ENCODE measurements at regions not wholly inside any gene's neighbourhood (a gene's known extent, or its start where the extent isn't known, plus 50 kb on each side); places are given as distances from the start of the nearest gene placed in this dataset.
A peak's percentile ranks its signal among the peaks of the same experiment; 100 is the strongest.
"Not testable (repeated sequence)": the region's sequence is repeated elsewhere in the genome, so short reads cannot be mapped to it uniquely, and the experiment has no call there.

DNA sequence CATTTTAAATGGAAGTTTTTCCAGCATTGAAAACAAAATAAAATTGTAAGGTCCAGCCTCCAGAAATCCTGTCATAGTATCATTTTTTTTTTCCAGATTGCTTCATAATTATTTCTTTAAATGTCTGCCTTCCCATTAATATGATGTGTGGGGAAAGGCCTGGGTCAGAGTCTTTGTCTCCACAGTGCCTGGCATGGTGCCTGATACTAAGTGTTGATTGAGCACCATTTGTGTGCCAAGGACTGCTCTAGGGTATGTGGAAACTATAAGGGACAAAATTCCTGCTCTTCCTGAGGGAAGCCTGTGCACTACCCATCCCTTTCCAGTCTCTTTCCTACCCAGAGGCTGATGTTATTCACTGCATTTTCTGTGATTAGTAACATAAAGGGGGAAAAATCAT, 53.1 kb upstream of the BEND4 start:
- DNase-seq (ENCODE audit: low spot score), result no peak

DNA sequence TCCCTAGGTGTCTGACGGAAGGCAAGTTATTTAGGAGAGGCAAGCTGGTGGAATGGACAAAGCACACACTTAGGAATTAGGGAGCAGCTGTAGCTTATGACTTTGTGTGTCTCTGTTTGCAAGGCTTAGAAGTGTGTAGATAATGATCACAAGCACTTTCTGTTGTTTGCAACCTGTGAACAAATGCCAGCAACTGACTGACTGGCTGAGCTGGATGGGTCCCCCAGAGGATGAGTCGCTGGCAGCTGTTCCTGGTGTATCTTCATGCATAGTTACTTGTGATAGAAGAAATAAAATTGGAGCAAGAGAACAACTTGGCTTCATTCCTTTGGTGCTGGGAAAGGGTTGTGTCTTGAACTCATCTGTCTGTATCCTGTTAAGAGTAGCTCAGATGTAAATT, 64.2 kb upstream of the BEND4 start:
- DNase-seq (ENCODE audit: low spot score), result no peak

DNA sequence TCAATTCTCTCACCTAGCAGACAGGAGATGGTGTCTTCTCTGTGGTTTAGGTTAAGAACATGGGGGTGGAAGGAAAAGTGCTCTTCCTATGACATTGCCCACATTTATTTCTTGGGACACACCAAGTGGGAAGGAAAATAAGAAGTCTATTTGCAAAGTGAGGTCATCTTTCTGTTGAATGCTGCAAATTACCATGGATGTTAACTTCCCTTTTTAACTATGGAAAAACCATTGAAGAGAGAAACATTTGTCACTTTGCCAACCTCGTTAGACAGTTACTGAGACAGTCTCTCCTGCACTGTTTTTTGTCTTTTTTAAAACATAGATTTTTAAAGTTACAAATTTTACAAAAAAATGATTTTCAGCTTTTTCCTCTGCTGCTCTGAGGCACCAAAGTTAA, 72.8 kb upstream of the BEND4 start:
- no peak for DNase-seq (ENCODE audit: low spot score)

DNA sequence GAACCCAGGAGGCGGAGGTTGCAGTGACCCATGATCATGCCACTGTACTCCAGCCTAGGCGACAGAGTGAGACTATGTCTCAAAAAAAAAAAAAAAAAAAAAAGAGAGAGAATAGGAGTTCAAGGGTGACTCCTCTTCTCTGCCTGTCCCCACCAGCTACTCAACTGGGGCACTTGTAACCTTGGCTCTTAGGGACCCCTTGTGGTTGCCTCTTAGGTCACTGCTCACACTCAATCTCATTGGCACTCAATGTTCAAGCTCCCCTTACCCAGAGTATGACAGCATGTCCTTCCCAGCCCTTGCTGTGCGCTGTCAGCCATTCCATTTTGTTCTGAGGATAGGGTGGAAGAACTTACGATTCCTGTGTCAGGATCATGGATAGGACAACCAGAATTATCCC, 82.4 kb upstream of the BEND4 start:
- no peak for DNase-seq (ENCODE audit: low spot score)

DNA sequence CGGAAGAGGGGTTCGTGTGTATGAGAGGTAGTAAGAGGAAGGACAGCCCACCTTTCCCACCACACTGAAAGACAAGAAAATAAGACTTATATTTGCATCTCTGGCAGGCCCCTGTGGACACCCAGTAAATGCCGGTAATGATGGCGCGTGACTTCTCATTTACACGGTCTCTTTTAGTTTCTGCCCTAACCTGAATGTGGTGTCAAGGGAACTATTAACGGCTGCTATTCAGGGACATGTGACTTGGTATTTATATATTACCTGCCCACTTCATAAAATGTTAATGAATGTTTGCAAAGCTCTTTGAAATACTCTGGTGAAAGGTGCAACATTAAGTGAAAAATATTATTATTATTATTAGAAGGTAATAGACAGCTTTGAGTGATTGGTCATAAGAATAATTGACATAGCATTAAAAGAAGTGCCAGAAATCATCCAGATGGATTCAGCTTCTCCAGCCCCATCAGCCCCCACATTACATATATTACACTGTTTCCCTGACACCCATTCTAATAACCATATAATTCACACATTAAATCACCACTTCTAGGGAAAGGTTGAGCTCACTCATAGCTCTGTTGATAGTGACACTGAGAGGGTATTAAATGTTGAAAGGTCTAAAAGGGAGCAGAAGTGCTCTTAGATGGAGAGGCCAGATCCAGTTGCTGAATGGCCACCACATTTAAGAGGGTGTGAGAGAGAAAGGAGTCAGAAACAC, 83.0 kb upstream of the BEND4 start:
- DNase-seq (ENCODE audit: low spot score), result no peak

DNA sequence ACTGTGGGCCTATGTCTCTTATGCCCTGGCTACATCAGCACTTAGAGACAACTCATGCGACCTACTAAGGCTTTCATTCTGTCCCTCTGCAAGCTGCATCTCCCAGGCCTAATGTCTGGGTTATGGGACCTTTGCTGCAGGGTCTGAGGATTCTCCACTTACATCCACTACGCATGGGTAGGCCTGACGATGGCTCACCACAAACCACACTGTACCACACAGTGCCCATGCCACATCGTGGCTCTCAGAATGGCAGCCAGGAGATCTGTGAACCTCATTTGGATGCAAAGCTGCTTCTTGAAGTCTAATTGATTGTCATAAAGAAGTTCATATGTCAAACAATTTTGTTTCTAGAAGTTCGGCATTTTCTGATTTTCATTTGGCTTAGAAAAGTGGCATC, 84.6 kb upstream of the BEND4 start:
- no peak for DNase-seq (ENCODE audit: low spot score)

DNA sequence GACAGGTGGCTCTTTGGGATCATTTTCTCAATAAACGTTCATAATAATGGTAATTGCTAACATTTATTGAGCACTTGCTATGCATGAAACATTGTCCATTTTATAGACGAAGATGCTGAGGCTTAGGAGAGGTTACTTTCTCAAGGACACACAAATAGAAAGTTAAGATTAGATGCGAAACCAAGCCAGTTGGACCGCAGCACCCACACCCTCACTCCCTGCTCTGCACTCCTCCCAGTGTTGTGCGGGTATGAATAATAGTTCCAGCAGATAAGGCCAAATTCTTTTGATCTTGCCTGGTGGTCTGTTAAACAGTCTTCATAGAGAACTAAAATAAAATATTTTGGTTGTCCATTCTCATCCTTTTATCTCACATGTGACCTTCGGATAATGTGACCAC, 85.0 kb upstream of the BEND4 start:
- DNase-seq (ENCODE audit: low spot score), result no peak

DNA sequence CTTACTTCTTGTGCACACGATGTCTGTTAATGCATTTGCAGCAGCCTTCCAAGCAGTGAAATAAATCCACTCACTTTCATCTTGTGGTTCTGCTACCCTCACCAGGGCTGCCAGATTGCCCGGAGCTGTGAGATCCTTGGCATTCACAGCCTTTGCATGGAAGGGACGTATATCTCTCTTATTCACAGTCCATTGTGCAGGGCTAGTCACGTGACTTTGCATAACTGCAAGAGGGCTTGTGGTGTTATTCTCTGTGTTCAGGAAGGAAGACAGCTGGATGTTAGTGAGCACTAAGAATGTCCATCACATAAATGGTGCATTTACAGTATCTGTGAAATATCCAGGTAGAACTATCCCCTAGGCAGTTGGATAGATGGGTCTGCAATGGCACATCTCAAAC, 96.5 kb upstream of the BEND4 start:
- no peak for DNase-seq (ENCODE audit: low spot score)

DNA sequence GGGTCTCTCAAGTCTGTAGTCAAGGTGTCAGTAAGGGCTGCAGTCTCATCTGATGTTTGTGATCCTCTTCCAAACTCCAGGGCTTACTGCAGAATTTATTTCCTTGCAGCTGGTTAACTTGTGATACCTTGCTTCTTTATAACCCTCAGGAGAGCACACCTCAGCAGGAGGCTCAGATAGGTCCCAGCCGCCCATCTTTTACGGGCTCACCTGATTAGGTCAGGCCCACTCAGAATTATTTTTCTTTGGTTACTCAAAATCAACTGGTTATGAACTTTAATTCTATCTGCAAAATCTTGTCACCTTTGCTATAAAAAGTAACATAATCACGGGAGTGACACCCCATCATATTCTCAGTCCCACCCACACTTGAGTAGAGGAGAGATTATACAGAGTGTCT, 99.9 kb upstream of the BEND4 start:
- no peak for DNase-seq (ENCODE audit: low spot score)

DNA sequence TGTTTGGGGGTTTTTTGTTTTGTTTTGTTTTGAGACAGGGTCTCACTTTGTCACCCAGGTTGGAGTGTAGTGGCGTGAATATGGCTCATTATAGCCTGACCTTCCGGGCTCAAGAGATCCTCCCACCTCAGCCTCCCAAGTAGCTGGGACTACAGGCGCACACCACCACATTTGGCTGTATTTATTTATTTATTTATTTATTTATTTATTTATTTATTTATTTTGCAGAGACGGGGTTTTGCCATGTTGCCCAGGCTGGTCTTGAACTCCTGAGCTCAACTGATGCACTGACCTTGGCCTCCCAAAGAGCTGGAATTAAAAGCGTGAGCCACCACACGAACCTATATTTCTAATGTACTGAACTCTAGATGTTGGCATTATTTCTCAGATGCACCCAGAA, 105.2 kb upstream of the BEND4 start:
- DNase-seq (ENCODE audit: low spot score), result not testable (repeated sequence)

DNA sequence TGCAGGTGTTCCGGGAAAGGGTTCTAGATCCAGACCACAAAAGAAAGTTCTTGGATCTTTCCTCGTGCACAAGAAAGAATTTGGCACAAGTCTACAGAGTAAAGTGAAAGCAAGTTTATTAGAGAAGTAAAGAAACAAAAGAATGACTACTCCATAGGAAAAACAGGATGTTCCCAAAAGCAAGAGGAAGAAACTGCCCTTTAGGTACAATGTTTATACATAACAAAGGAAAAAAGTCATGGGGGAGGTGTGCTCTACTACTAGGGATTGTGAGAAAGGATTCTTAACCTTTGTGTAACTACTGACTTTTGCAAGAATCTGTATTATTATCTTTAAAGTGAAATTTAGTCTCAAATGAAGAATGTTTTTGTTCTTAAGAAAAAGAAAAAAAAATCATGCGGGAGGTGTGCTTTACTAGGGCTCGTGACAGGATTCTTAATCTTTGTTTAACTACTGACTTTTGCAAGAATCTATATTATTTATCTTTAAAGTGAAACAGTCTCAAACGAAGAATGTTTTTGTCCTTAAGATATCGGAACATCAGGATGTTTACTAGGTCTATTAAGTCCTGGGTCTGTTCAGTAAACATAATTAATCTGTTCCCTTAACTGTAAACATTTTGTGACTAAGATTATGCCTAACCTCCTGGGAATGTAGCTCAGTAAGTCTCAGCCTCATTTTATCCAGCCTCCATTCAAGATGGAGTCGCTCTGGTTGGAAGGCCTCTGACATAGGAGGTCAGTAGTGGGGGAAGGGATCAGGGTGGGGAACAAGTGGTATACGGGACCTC, 110.4 kb upstream of the BEND4 start:
- no peak for DNase-seq (ENCODE audit: low spot score)

DNA sequence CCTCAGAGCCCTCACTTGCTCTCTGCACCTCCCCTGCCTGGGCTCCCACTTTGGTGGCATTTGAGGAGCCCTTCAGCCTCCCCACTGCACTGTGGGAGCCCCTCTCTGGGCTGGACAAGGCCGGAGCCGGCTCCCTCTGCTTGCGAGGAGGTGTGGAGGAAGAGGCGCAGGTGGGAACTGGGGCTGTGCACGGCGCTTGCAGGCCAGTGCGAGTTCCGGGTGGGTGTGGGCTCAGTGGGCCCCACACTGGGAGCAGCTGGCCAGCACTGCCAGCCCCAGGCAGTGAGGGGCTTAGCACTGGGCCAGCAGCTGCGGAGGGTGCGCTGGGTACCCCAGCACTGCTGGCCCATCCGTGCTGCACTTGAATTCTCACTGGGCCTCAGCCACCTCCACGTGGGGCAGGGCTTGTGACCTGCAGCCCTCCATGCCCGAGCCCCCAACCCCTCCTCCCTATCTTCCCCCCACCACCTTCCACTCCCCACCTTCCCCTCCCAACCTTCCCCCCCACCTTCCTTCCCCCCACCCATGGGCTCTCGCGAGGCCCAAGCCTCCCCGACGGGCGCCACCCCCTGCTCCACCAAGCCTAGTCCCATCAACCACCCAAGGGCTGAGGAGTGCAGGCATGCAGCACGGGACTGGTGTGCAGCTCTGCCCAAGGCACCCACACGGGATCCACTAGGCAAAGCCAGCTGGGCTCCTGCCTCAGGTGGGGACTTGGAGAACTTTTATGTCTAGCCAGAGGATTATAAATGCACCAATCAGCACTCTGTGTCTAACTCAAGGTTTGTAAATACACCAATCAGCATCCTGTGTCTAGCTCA, 113.5 kb upstream of the BEND4 start:
- no peak for DNase-seq (ENCODE audit: low spot score)

DNA sequence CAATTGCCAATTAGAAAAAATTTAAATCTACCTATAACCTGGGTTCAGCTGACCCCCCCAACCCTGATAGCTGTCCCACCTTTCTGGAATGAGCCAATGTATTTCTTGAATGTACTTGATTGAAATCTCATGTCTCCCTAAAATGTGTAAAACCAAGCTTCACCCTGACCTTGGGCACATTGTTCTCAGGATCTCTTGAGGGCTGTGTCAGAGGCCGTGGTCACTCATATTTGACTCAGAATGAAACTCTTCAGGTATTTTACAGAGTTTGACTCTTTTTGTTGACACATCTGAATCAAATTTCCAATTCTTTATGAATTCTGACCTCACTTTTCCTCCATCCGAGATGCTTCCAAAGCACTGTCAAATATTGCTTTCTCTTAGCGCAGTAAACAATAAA, 115.3 kb upstream of the BEND4 start:
- no peak for DNase-seq (ENCODE audit: low spot score)

DNA sequence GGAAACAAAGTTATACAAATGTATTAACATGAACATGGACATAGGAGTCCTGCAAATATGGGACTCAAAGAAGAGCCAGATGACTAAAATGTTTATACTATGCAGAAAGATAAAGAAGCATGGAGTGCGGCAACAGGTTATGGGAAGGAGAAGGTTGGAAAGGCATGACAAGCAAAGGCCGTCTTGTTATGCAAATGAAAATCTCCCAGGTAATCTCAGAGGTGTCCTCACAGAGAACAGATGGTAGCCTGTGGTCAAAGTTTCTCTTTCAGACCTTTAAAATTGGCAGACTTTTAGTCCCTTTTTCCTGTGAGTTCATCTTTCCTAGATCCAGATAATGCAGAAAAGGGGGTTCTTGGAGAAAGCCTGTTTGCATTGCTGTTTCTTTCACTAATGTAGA, 116.4 kb upstream of the BEND4 start:
- DNase-seq (ENCODE audit: low spot score), result no peak

DNA sequence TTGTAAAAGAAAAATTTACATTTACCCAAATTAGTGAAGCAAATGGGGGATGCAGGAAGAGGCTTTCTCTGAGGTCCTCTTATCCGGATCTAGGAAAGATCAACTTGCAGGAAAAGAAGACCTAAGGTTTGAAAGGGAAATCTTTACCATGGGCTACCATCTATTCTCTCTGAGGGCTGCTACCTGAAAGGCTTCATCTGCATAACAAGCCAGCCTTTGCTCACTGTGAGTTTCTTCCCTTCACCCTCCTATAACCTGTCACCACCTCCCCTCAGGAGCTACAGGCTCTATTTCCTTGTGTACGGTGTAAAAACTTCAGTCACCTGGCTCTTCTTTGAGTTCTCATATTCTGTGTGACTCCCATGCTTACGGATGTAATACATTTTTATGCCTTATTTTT, 118.6 kb upstream of the BEND4 start:
- no peak for DNase-seq (ENCODE audit: low spot score)

DNA sequence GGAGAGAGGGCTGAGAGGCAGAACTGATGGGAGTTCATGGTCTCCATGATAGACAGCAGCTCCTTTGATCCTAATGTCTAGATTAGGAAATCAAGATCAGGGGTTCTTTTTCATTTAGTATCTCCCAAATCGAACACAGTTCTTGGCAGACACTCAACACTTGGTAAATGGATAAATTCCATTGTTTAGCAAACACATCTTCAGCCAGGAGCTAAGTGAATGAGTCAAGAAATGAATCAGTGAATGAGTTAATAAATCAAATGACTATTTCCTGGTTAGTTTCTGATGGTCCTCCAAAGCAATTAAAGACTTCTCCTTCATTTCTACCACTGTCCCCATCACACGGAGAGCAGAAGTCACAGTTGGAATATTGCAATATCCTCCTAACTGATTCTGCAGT, 120.0 kb upstream of the SHISA3 start:
- DNase-seq (ENCODE audit: low spot score), result no peak

DNA sequence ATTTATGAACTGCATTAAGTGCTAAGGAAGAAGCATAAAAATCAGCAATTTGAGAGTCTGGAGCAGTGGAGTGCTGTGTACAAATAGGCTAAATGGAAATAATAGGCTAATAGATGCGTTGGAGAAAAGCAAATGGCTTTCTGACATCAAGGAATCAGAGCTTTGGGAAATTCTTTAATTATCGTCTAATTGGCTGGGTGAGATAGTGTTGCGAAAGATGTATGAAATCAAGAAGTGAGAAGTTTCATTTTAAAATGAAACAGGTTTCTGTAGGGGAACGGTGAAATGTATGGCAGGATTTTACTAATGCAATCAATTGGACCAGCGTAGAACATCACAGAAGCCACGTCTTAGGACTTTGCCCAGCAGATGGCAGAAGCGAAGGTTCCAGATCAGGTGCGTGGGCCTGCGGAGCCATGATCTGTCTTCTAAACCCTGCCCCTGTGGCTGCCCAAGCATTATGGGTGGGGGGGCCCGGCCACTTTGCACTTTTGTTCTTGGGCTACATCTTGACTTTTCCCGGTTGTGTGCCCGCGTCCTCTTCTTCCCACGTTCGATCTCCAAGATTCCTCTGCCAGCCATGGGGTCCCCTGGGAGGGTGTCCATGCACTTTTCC, 118.5 kb upstream of the SHISA3 start:
- no peak for DNase-seq (ENCODE audit: low spot score)

DNA sequence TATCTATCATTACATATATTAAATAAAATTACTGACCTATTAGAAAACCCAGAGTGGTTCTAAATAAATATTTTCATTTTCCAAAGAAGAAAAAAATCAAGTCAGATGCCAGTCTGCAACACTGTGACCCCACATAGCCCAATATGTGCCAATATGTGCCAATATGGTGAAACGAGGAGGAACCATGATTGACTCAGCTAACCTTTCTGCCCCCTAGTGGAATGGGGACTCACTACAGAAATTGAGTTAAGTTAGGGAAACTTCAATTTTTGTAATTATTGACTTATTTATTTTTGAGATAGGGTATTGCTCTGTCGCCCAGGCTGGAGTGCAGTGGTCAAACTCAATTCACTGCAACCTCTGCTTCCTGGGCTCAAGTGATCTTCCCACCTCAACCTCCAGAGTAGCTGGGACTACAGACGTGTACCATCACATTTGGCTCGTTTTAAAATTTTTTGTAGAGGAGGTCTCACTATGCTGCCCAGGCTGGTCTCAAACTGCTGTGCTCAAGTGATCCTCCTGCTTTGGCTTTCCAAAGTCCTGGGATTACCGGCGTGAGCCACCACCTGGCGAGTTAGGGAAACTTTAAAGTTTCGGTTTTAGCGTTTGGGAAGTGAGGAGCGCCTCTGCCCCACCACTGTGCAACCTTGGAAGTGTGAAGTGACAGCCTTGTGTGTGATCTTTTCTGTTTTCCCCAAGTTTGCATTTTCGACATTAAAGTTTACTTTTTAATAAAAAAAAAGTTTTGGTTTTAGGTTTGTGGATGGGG, 116.8 kb upstream of the SHISA3 start:
- peak; percentile 56 for DNase-seq (ENCODE audit: low spot score)

DNA sequence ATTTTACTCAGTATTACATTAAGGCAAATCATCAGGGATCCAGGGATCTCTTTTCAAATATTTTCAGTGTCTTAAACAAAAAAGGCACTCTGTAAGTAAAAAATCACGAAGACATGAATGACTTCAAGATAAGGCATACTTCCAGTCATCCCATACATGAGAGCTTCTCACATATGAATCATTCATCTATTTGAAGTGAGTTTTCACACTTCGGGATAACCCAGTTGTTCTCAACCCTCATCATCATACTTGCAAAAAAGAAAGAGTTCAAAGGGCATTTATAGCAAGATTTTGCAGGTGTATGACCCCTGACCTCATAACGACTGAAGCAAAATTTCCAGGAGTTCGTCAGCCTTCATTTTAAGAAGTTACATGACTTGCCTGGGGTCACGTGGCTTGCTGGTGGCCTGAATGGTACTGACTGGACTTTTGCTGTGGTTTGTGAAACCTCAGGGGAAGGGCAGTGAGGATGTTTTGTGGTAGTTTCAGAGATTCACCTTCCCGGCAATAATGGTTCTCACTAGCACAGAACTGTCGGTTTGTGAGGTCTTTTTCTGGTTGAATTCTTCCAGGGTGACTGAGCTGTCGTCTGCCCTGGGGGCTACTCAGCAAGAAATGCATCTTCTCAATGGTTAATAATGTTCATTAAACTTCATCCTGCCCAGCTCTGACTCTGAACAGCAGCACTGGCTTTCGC, 115.8 kb upstream of the SHISA3 start:
- DNase-seq (ENCODE audit: low spot score), result no peak

DNA sequence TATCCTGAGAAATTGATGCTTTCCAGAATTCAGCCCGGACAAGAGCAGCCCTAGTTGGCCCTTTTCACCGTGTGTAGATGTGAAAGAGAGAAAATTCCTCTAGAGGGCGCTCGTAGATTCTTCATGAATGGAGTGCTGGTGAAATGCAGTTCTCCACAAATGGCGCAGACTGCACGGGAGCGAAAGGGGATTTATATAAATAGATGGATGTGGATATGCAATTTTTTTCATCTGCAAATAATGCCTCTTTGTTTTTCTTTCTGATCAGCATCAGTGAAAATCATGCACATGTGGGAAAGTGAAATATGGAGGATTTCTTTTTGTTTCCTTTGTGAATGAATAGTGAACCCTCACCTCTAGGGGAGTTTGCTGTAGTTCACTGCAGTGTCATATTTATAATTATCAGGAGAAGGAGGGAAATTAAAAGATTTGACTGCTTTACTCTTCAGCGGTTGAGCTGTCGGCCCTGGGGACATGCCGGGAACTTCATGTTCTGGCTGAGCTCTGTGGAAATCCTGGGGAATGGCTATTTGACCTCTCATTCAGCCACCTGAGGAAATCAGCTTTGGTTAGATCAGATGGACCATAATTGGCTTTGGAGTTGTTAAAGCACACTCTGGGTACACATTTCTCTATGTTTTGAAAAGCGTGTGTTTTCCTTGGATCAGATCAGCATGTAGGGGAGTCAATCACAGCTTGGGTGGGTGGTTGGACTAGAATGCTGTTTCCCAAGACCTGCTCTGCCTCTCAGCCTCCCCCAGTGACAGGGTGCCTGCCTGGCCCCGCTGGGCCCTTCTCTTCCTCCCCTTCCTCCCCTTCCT, 115.0 kb upstream of the SHISA3 start:
- peak; percentile 80 for DNase-seq (ENCODE audit: low spot score)

All from AG20443 (cell line).